IPS-11a (cell line): ENCODE measurements at regions not wholly inside any gene's neighbourhood (a gene's known extent, or its start where the extent isn't known, plus 50 kb on each side); places are given as distances from the start of the nearest gene placed in this dataset.
"Not testable (repeated sequence)": the region's sequence is repeated elsewhere in the genome, so short reads cannot be mapped to it uniquely, and the experiment has no call there.

Experiments
- H3K4me3 ChIP-seq: one replicate; pipeline ENCODE4 v1.5.1; 2013; ENCODE audit warnings: low read depth, low read length, control low read depth

- H3K4me3 ChIP-seq = no peak overlapping the region
These were observed 212.9 kb upstream of the CMC1 start for GRCh38 chr3:28028554-28028953.

- H3K4me3 ChIP-seq = no peak overlapping the region
These were observed 208.2 kb upstream of the CMC1 start for GRCh38 chr3:28033059-28033784.

GRCh38 chr3:28036599-28037575 lies 204.5 kb upstream of the CMC1 start:
- H3K4me3 ChIP-seq = no peak overlapping the region

GRCh38 chr3:28039234-28039633 lies 202.2 kb upstream of the CMC1 start:
- no peak overlapping the region for H3K4me3 ChIP-seq

- no peak overlapping the region for H3K4me3 ChIP-seq
These were observed 201.6 kb upstream of the CMC1 start for GRCh38 chr3:28039829-28040228.

GRCh38 chr3:28042095-28042635 lies 199.3 kb upstream of the CMC1 start:
- H3K4me3 ChIP-seq = no peak overlapping the region

- no peak overlapping the region for H3K4me3 ChIP-seq
These were observed 198.7 kb upstream of the CMC1 start for GRCh38 chr3:28042707-28043106.

GRCh38 chr3:28050120-28050519 lies 191.3 kb upstream of the CMC1 start:
- H3K4me3 ChIP-seq = no peak overlapping the region

GRCh38 chr3:28050885-28051284 lies 190.5 kb upstream of the CMC1 start:
- H3K4me3 ChIP-seq = no peak overlapping the region

- no peak overlapping the region for H3K4me3 ChIP-seq
These were observed 187.7 kb upstream of the CMC1 start for GRCh38 chr3:28053759-28054158.

- no peak overlapping the region for H3K4me3 ChIP-seq
These were observed 184.6 kb upstream of the CMC1 start for GRCh38 chr3:28056806-28057205.

- no peak overlapping the region for H3K4me3 ChIP-seq
These were observed 183.9 kb upstream of the CMC1 start for GRCh38 chr3:28057539-28057938.

GRCh38 chr3:28059199-28059598 lies 182.2 kb upstream of the CMC1 start:
- H3K4me3 ChIP-seq = not testable (repeated sequence)

- no peak overlapping the region for H3K4me3 ChIP-seq
These were observed 175.4 kb upstream of the CMC1 start for GRCh38 chr3:28066020-28066419.

- no peak overlapping the region for H3K4me3 ChIP-seq
These were observed 174.4 kb upstream of the CMC1 start for GRCh38 chr3:28067014-28067413.

GRCh38 chr3:28068342-28068741 lies 173.1 kb upstream of the CMC1 start:
- H3K4me3 ChIP-seq = no peak overlapping the region

GRCh38 chr3:28069438-28069837 lies 172.0 kb upstream of the CMC1 start:
- no peak overlapping the region for H3K4me3 ChIP-seq

GRCh38 chr3:28076246-28076645 lies 165.2 kb upstream of the CMC1 start:
- no peak overlapping the region for H3K4me3 ChIP-seq

GRCh38 chr3:28077572-28077971 lies 163.8 kb upstream of the CMC1 start:
- H3K4me3 ChIP-seq = no peak overlapping the region

- H3K4me3 ChIP-seq = no peak overlapping the region
These were observed 162.9 kb upstream of the CMC1 start for GRCh38 chr3:28078536-28078935.

- no peak overlapping the region for H3K4me3 ChIP-seq
These were observed 160.7 kb upstream of the CMC1 start for GRCh38 chr3:28080716-28081115.

- no peak overlapping the region for H3K4me3 ChIP-seq
These were observed 159.9 kb upstream of the CMC1 start for GRCh38 chr3:28081533-28081947.
